Activated CD4-positive, alpha-beta memory T cell treated with anti-CD3 and anti-CD28 coated beads for 36 hours (primary cell): ENCODE measurements at regions not wholly inside any gene's neighbourhood (a gene's known extent, or its start where the extent isn't known, plus 50 kb on each side); places are given as distances from the start of the nearest gene placed in this dataset.
"Not testable (repeated sequence)": the region's sequence is repeated elsewhere in the genome, so short reads cannot be mapped to it uniquely, and the experiment has no call there.

Source experiments
- CTCF ChIA-PET: fragments of 350-600 bp; sonication (Branson Sonifier 250); formaldehyde crosslinking; loops from one replicate; lab custom pipeline; 2021; ENCODE audit warnings: antibody characterized with exemption, inconsistent platforms; lab: Charles Lee
- POLR2A ChIA-PET: fragments of 350-600 bp; sonication (Branson Sonifier 250); formaldehyde crosslinking; loops from one replicate; lab custom pipeline; 2021; ENCODE audit warnings: antibody characterized with exemption; lab: Charles Lee
- DNase-seq: peaks from one replicate; pipeline ENCODE4 v3.0.0-alpha.2; 2020
- H3K27ac Mint-ChIP-seq: one replicate; pipeline ENCODE4 v1.8.0; 2021; ENCODE audit warnings: mixed read lengths
- H3K27me3 Mint-ChIP-seq: one replicate; pipeline ENCODE4 v1.8.0; 2021; ENCODE audit warnings: mixed read lengths
- H3K36me3 Mint-ChIP-seq: one replicate; pipeline ENCODE4 v1.8.0; 2021; ENCODE audit warnings: mixed read lengths
- H3K4me1 Mint-ChIP-seq: one replicate; pipeline ENCODE4 v1.8.0; 2021; ENCODE audit warnings: low read depth, mixed read lengths
- H3K4me3 Mint-ChIP-seq: one replicate; pipeline ENCODE4 v1.8.0; 2021; ENCODE audit warnings: mild to moderate bottlenecking, mixed read lengths
- H3K9me3 Mint-ChIP-seq: one replicate; pipeline ENCODE4 v1.8.0; 2021; ENCODE audit warnings: mixed read lengths
- intact Hi-C: fragments of 100-400 bp; cut with micrococcal nuclease; formaldehyde crosslinking; loops from one replicate; pipeline ENCODE4 v1.15.1; 2023

DNA sequence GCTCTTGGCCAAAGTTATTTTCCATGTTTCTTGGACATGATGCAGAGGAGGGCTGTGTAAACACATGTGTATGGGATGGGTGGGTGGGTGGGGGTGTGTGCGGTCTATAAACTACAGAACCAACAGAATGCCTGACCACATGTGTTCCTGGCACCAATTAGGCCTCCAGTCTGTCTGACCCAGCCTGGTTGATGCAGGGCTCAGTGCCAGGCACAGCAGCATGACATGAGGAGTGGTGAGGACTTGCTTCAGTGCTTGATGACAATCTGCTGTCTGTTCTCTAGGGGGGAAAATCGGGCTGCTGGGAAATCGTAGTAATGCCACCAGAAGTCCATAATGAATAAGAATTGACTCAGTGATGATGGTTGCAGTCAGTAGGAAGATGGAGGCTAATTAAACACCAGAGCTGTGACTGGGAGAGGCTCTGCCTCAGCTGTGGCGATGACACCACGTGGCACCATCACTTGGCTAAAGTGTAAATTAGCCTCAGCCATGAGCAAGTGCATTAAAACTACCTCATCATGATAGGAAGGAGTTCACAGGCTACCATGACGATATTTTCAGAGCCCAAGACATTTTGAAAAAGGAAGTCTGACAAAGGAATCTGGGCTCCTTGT lies 260.1 kb upstream of the PODXL start:
- Mint-ChIP-seq H3K27ac (no peak overlapping the region), H3K27me3 (no peaks in the 10 kb centered on the region), H3K36me3 (no peaks in the 10 kb centered on the region), H3K4me1 (no peaks in the 10 kb centered on the region), H3K4me3 (no peak overlapping the region), H3K9me3 (no peaks in the 10 kb centered on the region)
- no peak for DNase-seq
- ChIA-PET CTCF (no interaction called here), POLR2A (no interaction called here)
- intact Hi-C loops = no loop called here

- intact Hi-C loops = no loop called here
- no peaks in the 10 kb centered on the region for H3K36me3 Mint-ChIP-seq
- no peaks in the 10 kb centered on the region for H3K9me3 Mint-ChIP-seq
- H3K27me3 Mint-ChIP-seq = peaks cover 4% of the 10 kb centered on the region
- CTCF ChIA-PET = no interaction called here
- DNase-seq = no peak
- no peak overlapping the region for H3K27ac Mint-ChIP-seq
- H3K4me3 Mint-ChIP-seq = no peak overlapping the region
- H3K4me1 Mint-ChIP-seq = no peaks in the 10 kb centered on the region
- POLR2A ChIA-PET = no interaction called here
These were observed 252.3 kb upstream of the PODXL start for GRCh38 chr7:131808736-131809135.

DNA sequence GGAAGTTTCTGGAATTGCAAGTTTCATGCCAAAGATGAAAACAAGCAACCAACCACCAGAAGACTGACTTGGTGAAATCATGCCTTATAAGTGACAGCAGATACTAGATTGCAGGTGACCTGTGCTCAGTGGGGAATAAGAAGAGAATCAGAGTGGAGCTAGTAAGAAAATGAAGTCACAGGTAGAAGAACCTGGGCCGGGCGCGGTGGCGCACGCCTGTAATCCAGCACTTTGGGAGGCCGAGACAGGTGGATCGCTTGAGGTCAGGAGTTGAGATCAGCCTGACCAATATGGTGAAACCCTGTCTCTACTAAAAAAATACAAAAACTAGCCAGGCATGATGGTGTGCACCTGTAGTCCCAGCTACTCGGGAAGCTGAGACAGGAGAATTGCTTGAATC lies 251.7 kb upstream of the PODXL start:
- POLR2A ChIA-PET, H3K27me3 Mint-ChIP-seq, H3K4me3 Mint-ChIP-seq, intact Hi-C loops, H3K27ac Mint-ChIP-seq, H3K9me3 Mint-ChIP-seq, DNase-seq, CTCF ChIA-PET, H3K36me3 Mint-ChIP-seq, H3K4me1 Mint-ChIP-seq: not testable (repeated sequence)

DNA sequence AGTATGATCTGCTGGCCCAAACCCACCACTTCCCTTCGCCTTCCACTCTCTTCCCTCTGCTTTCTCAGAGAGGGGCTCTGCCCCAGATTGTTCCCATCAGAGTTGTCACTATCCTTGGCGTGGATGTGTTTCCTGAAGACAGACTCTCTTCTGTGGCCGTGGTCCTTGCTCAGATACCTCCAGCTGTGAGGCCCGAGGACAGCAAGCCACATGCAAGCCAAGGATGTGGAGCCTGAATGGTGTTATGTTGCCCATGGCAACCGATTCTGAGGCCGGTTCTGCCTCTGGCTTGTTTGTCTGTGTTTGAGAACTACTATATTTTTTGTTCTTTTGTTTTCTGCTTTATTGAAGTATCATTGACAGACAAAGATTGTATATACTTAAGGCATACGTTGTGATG lies 247.4 kb upstream of the PODXL start:
- intact Hi-C loops = no loop called here
- POLR2A ChIA-PET = no interaction called here

GRCh38 chr7:131802195-131802864 lies 245.9 kb upstream of the PODXL start:
- H3K27me3 Mint-ChIP-seq = peaks cover 2% of the 10 kb centered on the region
- intact Hi-C loops = no loop called here
- H3K36me3 Mint-ChIP-seq = no peaks in the 10 kb centered on the region
- no peaks in the 10 kb centered on the region for H3K9me3 Mint-ChIP-seq
- no peak for DNase-seq
- CTCF ChIA-PET = interaction anchor here (1.3 kb wide), 1 partner anchor 57 kb away, joined by 4 read pairs; no protein-coding TSS in a partner anchor
- no peak overlapping the region for H3K27ac Mint-ChIP-seq
- POLR2A ChIA-PET = no interaction called here
- H3K4me3 Mint-ChIP-seq = no peak overlapping the region
- no peaks in the 10 kb centered on the region for H3K4me1 Mint-ChIP-seq

More for the DNA sequence above, 247.4 kb upstream of the PODXL start:
- Mint-ChIP-seq H3K27ac (no peak overlapping the region), H3K36me3 (no peaks in the 10 kb centered on the region), H3K27me3 (peaks cover 3% of the 10 kb centered on the region), H3K4me3 (no peak overlapping the region), H3K4me1 (no peaks in the 10 kb centered on the region), H3K9me3 (no peaks in the 10 kb centered on the region)
- DNase-seq = no peak
- CTCF ChIA-PET = no interaction called here

DNA sequence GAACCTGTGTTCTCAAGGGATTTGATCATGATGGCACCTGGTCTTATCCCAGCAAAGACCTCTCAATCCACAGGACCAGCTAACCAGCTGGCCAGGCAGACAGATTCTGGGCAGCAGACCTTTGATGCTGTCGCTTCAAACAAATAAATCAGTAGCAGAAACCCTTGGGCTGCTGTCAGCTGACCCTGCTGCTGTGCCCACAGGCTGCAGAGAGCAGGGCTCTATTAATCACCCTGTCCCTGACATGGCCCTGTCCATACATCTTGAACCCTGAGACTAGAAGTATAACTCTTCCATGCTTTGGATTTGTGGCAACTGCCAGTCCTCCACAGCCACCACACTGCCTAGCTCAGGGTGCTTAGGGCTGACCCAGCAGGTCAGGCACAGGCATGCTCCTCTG lies 244.1 kb upstream of the PODXL start:
- Mint-ChIP-seq H3K27me3 (peaks cover 4% of the 10 kb centered on the region), H3K36me3 (no peaks in the 10 kb centered on the region), H3K9me3 (no peaks in the 10 kb centered on the region), H3K4me3 (no peak overlapping the region), H3K27ac (no peak overlapping the region), H3K4me1 (no peaks in the 10 kb centered on the region)
- CTCF ChIA-PET = no interaction called here
- intact Hi-C loops = no loop called here
- no peak for DNase-seq
- POLR2A ChIA-PET = no interaction called here

- ChIA-PET CTCF (no interaction called here), POLR2A (no interaction called here)
- peaks cover 2% of the 10 kb centered on the region for H3K27me3 Mint-ChIP-seq
- H3K4me1 Mint-ChIP-seq = no peaks in the 10 kb centered on the region
- no peaks in the 10 kb centered on the region for H3K36me3 Mint-ChIP-seq
- DNase-seq = no peak
- intact Hi-C loops = no loop called here
- H3K27ac Mint-ChIP-seq = no peak overlapping the region
- no peak overlapping the region for H3K4me3 Mint-ChIP-seq
- no peaks in the 10 kb centered on the region for H3K9me3 Mint-ChIP-seq
These were observed 243.6 kb upstream of the PODXL start for GRCh38 chr7:131800008-131800407.

DNA sequence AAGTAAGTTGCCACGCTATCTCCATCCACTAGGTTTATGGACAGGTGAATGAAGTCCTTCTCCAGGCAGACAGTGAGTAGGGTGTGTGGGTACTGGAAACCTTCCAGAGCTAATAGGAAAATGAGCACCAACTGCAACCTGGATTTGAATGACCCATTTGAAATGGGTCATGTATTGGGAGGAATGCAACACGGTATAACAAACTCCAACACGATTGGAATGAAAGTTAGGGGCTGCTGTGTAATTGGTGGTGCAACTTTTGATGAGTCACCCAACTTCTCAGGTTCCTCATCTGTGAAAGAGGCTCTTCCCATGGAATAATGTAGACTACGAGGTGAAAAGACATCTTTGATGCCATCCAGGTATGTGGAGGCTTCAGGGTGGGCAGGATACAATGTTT lies 241.4 kb upstream of the PODXL start:
- peaks cover 5% of the 10 kb centered on the region for H3K27me3 Mint-ChIP-seq
- intact Hi-C loops = no loop called here
- ChIA-PET CTCF (no interaction called here), POLR2A (no interaction called here)
- no peak for DNase-seq
- no peaks in the 10 kb centered on the region for H3K4me1 Mint-ChIP-seq
- no peak overlapping the region for H3K27ac Mint-ChIP-seq
- no peak overlapping the region for H3K4me3 Mint-ChIP-seq
- no peaks in the 10 kb centered on the region for H3K36me3 Mint-ChIP-seq
- H3K9me3 Mint-ChIP-seq = no peaks in the 10 kb centered on the region

DNA sequence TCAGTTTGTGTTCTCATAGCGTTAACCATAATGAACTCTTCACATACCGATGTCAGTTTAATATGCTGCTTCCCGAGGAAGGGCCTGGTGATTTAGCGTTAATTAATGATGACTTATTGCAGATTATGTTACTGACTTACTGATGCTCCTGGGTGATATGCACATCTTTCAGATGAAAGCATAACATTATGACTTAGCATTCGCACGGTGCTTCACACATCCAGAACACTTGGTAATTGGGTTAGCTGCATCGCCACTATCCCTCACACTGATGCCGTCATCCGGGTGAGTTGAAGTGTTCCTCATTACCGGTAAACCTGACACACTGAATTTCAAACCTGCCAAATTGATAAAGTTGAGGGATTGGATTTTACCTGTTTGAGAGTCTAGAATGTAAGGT lies 239.0 kb upstream of the PODXL start:
- Mint-ChIP-seq H3K4me3 (no peak overlapping the region), H3K9me3 (no peaks in the 10 kb centered on the region), H3K27ac (no peak overlapping the region), H3K27me3 (peaks cover 7% of the 10 kb centered on the region), H3K4me1 (no peaks in the 10 kb centered on the region), H3K36me3 (no peaks in the 10 kb centered on the region)
- POLR2A ChIA-PET = no interaction called here
- CTCF ChIA-PET = no interaction called here
- DNase-seq = no peak
- intact Hi-C loops = no loop called here

DNA sequence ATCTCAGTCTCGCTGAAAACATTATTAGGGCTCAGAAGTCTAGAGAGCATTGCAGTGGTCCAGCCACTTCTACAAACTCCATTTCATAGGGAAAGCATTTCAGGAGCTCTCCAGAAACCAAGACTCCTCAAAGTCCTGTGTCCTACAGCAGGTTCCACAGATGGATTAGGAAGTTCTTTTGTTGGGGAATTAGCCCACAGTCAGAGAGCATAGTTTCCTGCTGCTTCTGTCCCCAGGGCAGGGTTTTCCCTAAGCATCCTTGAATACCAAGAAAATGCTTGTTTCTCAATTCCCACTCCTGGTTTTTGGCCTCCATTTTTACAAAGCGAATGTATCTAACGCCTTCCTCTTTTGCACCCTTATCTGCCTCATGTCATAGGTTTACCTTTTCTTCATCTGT lies 235.9 kb upstream of the PODXL start:
- no peaks in the 10 kb centered on the region for H3K4me1 Mint-ChIP-seq
- POLR2A ChIA-PET = no interaction called here
- no peak for DNase-seq
- intact Hi-C loops = no loop called here
- H3K27ac Mint-ChIP-seq = no peak overlapping the region
- H3K4me3 Mint-ChIP-seq = no peak overlapping the region
- CTCF ChIA-PET = no interaction called here
- H3K9me3 Mint-ChIP-seq = no peaks in the 10 kb centered on the region
- peaks cover 7% of the 10 kb centered on the region for H3K27me3 Mint-ChIP-seq
- no peaks in the 10 kb centered on the region for H3K36me3 Mint-ChIP-seq

- Mint-ChIP-seq H3K9me3 (no peaks in the 10 kb centered on the region), H3K4me1 (no peaks in the 10 kb centered on the region), H3K4me3 (no peak overlapping the region), H3K27ac (no peak overlapping the region), H3K36me3 (no peaks in the 10 kb centered on the region), H3K27me3 (peaks cover 2% of the 10 kb centered on the region)
- DNase-seq = no peak
- intact Hi-C loops = no loop called here
- ChIA-PET CTCF (interaction anchor here (1.5 kb wide), 1 partner anchor 98 kb away, joined by 3 read pairs; no protein-coding TSS in a partner anchor), POLR2A (no interaction called here)
These were observed 230.7 kb upstream of the PODXL start for GRCh38 chr7:131787101-131787500.

GRCh38 chr7:131786204-131786603 lies 229.8 kb upstream of the PODXL start:
- Mint-ChIP-seq H3K9me3 (no peaks in the 10 kb centered on the region), H3K36me3 (no peaks in the 10 kb centered on the region), H3K27ac (no peak overlapping the region), H3K4me3 (no peak overlapping the region), H3K4me1 (no peaks in the 10 kb centered on the region), H3K27me3 (peaks cover 3% of the 10 kb centered on the region)
- ChIA-PET CTCF (no interaction called here), POLR2A (no interaction called here)
- no peak for DNase-seq
- intact Hi-C loops = no loop called here

DNA sequence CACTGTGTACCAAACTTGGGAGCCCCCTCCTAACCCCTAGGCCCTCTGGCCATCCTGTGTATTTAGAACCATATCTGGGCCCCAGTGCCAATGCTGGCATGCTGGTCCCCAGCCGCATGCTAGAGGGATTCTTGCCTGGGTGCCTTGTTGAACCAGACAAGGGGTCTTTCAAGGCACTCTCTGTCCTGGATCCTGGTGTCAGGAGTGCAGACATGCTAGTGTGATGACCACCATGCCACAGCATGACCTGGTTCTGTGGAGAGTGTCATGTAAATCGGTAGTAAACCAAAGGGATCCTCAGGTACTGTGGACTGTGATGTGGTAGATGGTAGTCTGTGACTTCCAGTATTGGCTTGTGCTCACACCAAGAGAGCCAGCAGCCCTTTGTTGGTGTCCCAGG lies 222.2 kb upstream of the PODXL start:
- H3K27me3 Mint-ChIP-seq = peaks cover 2% of the 10 kb centered on the region
- no peaks in the 10 kb centered on the region for H3K9me3 Mint-ChIP-seq
- ChIA-PET CTCF (no interaction called here), POLR2A (no interaction called here)
- H3K4me3 Mint-ChIP-seq = no peak overlapping the region
- intact Hi-C loops = no loop called here
- no peaks in the 10 kb centered on the region for H3K36me3 Mint-ChIP-seq
- DNase-seq = no peak
- H3K27ac Mint-ChIP-seq = no peak overlapping the region
- no peaks in the 10 kb centered on the region for H3K4me1 Mint-ChIP-seq
